ENCODE measurements at regions not wholly inside any gene's neighbourhood (a gene's known extent, or its start where the extent isn't known, plus 50 kb on each side); places are given as distances from the start of the nearest gene placed in this dataset.

GRCh38 chr4:141435446-141436225 lies 200.7 kb upstream of the IL15 start:
- Histone ChIP-seq H3K4me1 (ENCODE audit: control insufficient read depth in 1 of 2, insufficient read depth in 2 of 2, low read depth in 1 of 2, low read length in 1 of 2) (no peaks in the 10 kb centered on the region; a peak in 1 of 4 replicates), H3K36me3 (replicated peaks in 1 of 2; ENCODE audit: control insufficient read depth in 1 of 2, insufficient read depth in 2 of 2, low read length in 1 of 2) (no peaks in the 10 kb centered on the region), H3K4me3 (ENCODE audit: low read depth in 2 of 2, low read length in 1 of 2) (no peak overlapping the region), H3K4me2 (no peak overlapping the region), H3K79me2 (ENCODE audit: insufficient read depth) (no peaks in the 10 kb centered on the region), H3K9me2 (no peaks in the 10 kb centered on the region), H3K9me3 (no peaks in the 10 kb centered on the region), H3F3A (replicated peaks; ENCODE audit: insufficient read depth) (peaks cover 3% of the 10 kb centered on the region), H3K9ac (no peak overlapping the region), H3K27me3 (ENCODE audit: insufficient read depth) (no peaks in the 10 kb centered on the region), H3K27ac (ENCODE audit: low read depth in 2 of 2, low read length in 1 of 2) (no peak overlapping the region), H2AFZ (ENCODE audit: low read depth) (no peak overlapping the region), H4K20me1 (ENCODE audit: insufficient read depth) (no peaks in the 10 kb centered on the region)
- TF ChIP-seq FOXJ3 (CRISPR knock-in tag; IDR thresholded peaks at IDR 0.05) (no peak), RXRA (IDR thresholded peaks at IDR 0.05; ENCODE audit: borderline replicate concordance, low read depth) (no peak), SIN3A (IDR thresholded peaks at IDR 0.05; ENCODE audit: borderline replicate concordance, low read depth, low read length) (no peak), TEAD4 (IDR thresholded peaks at IDR 0.05; ENCODE audit: borderline replicate concordance, insufficient read depth) (no peak), SMC3 (IDR thresholded peaks at IDR 0.05; ENCODE audit: low read depth, low read length) (no peak)
- POLR2A ChIA-PET: no interaction called here
- WGBS (ENCODE audit: low lambda C conversion rate): 75% methylated on average over 3 of the region's 3 CpGs
- no peak for DNase-seq
- CTCF ChIA-PET: no interaction called here

GRCh38 chr4:141439223-141439622 lies 197.2 kb upstream of the IL15 start:
- Histone ChIP-seq H3K36me3 (replicated peaks in 1 of 2; ENCODE audit: control insufficient read depth in 1 of 2, insufficient read depth in 2 of 2, low read length in 1 of 2) (no peaks in the 10 kb centered on the region), H2AFZ (ENCODE audit: low read depth) (no peak overlapping the region), H3K9me3 (no peaks in the 10 kb centered on the region), H3K27ac (ENCODE audit: low read depth in 2 of 2, low read length in 1 of 2) (no peak overlapping the region), H3K9ac (no peak overlapping the region), H3K4me2 (no peak overlapping the region), H3K27me3 (ENCODE audit: insufficient read depth) (no peaks in the 10 kb centered on the region), H4K20me1 (ENCODE audit: insufficient read depth) (no peaks in the 10 kb centered on the region), H3K4me1 (ENCODE audit: control insufficient read depth in 1 of 2, insufficient read depth in 2 of 2, low read depth in 1 of 2, low read length in 1 of 2) (no peaks in the 10 kb centered on the region; a peak in 1 of 4 replicates), H3F3A (replicated peaks; ENCODE audit: insufficient read depth) (no peaks in the 10 kb centered on the region), H3K9me2 (no peaks in the 10 kb centered on the region), H3K79me2 (ENCODE audit: insufficient read depth) (no peaks in the 10 kb centered on the region), H3K4me3 (ENCODE audit: low read depth in 2 of 2, low read length in 1 of 2) (no peak overlapping the region)
- CTCF ChIA-PET: interaction anchor here (1.4 kb wide), 1 partner anchor 93 kb away, joined by 5 read pairs; no protein-coding TSS in a partner anchor
- TF ChIP-seq TCF12 (IDR thresholded peaks at IDR 0.05) (no peak), EP300 (IDR thresholded peaks at IDR 0.05; ENCODE audit: borderline replicate concordance in 1 of 2, low read depth in 1 of 2, low read length in 1 of 2) (no peak), FOSL2 (IDR thresholded peaks at IDR 0.05; ENCODE audit: borderline replicate concordance, low read depth) (no peak), TEAD4 (IDR thresholded peaks at IDR 0.05; ENCODE audit: borderline replicate concordance, insufficient read depth) (no peak), SIN3A (IDR thresholded peaks at IDR 0.05; ENCODE audit: borderline replicate concordance, low read depth, low read length) (no peak), YY1 (IDR thresholded peaks at IDR 0.05; ENCODE audit: low read depth) (no peak), USF2 (IDR thresholded peaks at IDR 0.05; ENCODE audit: borderline replicate concordance, low read depth, low read length) (no peak), ELF1 (IDR thresholded peaks at IDR 0.05) (no peak), RXRA (IDR thresholded peaks at IDR 0.05; ENCODE audit: borderline replicate concordance, low read depth) (no peak), CTCF (IDR thresholded peaks at IDR 0.05) (no peak), RAD21 (IDR thresholded peaks at IDR 0.05; ENCODE audit: low read length) (no peak), CHD2 (IDR thresholded peaks at IDR 0.05; ENCODE audit: low read length, partially characterized antibody) (no peak), TAF1 (IDR thresholded peaks at IDR 0.05; ENCODE audit: borderline replicate concordance, low read depth, low read length) (no peak), GATA2 (CRISPR knock-in tag; IDR thresholded peaks at IDR 0.05) (no peak), SMC3 (IDR thresholded peaks at IDR 0.05; ENCODE audit: low read depth, low read length) (no peak), FOXM1 (IDR thresholded peaks at IDR 0.05; ENCODE audit: low read depth) (no peak), ZBTB33 (IDR thresholded peaks at IDR 0.05; ENCODE audit: borderline replicate concordance, low read depth) (no peak), NRF1 (IDR thresholded peaks at IDR 0.05; ENCODE audit: low read depth, low read length) (no peak), MAX (IDR thresholded peaks at IDR 0.05; ENCODE audit: low read depth) (no peak)
- POLR2A ChIA-PET: no interaction called here
- DNase-seq: no peak
- 89% methylated on average over 1 of the region's 1 CpG for WGBS (ENCODE audit: low lambda C conversion rate)

Data from SK-N-SH (cell line).